HG03457 (cell line): ENCODE measurements at regions not wholly inside any gene's neighbourhood (a gene's known extent, or its start where the extent isn't known, plus 50 kb on each side); places are given as distances from the start of the nearest gene placed in this dataset.

Experiments
- ATAC-seq: cut with Tn5 transposase; IDR thresholded peaks from one replicate; pipeline ENCODE4 v1.9.1; 2021; ENCODE audit warnings: moderate number of reproducible peaks; ENCODE audit not compliant: unreplicated experiment

DNA sequence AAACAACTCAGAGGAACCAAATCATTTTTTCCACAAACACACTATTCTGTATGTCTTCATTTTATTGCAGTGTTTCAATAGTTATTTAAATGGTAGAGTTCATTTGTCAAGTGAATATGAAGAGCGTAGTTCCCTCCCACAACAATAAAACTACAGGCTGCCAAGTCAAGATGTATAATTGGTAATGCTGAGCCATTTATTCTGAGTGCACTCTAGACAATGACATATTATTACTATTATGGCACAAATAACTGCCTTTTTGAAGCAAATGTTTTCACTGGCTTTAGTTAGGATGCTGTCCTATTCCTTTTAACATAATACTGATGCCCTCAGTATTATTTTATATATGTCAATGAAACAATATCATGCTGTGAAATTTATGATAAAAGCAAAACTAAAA lies 102.7 kb upstream of the PCDH15 start:
- no peak for ATAC-seq

DNA sequence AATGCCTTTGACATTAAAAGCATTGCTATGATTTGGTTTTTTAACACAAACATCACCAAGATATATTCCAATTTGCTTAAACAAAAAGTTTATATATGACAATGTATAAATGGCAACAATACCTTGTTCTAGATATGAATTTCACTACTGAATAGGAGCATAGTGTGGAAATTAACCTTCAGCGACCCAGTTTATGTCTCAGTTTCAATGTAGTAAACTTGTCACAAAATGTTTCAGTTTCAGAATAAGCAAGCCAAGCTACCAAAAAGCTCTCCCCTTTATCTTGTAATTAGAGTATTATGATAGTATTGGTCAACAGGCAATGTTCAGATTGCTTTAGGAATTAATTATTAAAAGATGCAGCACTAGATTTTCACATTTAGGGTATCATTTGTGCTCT lies 99.6 kb upstream of the PCDH15 start:
- ATAC-seq = peak; percentile 83

DNA sequence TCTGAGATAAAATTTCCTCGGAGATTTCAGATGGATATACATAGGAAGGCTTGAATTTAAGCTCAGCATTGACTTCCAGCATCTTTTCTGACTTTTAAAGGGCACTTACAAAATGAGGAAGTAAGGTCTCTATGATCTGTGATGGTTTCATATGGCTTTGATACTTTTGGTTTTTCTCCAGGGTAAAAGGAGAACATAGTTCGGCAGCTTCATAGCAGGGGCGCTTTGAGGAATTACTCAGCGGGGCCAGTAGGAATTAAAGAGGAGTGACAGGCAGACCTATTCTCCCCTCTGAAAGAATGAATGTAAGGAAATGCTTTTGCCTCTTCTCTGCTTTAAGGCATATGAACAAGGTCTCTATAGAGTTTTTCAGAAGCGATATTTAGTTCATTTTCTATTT lies 80.0 kb upstream of the PCDH15 start:
- ATAC-seq = no peak

DNA sequence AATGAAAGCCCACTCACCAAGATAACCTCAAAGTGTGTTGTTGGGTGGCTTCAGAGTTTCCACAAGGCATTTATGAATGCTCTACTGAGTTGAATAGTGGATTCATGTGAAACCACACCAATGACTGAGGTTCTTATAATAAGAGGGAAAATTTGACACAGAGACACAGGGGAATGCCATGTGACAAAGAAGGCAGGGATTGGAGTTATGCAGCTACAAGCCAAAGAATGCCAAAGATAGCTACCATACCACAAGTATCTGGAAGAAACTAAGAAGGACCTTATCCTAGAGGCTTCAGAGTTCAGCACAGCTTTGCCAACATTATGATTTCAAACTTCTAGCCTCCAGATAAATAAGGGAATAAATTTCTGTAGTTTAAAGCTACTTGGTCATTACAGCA lies 68.0 kb upstream of the PCDH15 start:
- no peak for ATAC-seq

DNA sequence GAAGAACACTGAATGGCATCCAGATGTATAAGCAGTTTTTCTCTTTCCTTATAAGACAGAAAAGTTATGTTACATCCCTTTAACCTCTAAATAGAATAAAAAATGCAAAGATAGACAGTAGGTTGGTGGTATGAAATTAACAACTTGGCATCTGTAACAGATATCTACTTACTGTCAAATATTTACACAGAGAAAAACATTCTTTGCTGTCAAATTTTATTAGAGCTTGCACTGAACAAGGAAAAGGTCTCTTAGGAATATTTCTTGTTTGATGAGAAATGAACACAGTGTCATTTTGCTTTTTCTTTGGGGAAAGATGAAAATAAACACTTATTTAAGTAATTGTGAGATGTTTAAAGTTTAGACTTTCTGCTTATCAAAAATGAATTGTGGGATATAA lies 65.6 kb upstream of the PCDH15 start:
- ATAC-seq = no peak

DNA sequence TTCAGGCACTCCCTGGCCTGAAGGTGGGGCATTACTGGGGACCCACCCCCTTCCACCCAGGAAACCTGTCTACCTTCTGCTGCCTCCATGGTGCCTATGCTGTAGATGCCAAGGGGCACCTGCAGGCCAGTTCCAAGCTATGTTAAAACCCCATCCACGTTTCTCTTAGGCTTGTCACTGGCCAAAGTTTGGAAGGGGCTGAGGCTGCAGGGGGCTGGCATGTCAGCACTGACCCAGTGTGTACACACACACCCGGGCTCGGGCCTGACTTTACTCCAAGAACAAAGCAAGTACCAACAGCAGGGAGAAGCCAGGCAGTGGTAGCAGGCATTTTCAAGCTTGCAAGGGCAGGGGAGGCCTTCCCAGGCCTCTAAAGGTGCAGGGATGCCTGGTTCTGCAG lies 53.8 kb upstream of the PCDH15 start:
- ATAC-seq = no peak

DNA sequence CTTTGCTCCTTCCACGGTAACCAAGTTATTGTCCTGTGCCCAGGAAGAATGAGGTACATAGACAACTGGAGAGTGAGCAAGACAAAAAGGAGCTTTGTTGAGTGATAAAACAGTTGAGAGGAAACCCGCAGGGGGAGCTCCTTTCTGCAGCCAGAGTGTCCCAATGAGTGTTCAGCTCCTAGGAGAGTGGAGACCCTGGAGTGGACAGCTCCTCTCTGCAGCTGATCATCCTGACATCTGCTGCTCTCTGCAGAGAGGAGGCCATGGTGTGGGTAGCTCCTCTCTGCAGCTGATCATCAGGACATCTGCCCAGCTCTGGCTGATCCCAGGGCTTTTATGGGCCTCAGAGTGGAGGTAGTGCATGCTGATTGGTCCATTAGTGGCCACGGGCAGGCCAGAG lies 53.4 kb upstream of the PCDH15 start:
- ATAC-seq = no peak

DNA sequence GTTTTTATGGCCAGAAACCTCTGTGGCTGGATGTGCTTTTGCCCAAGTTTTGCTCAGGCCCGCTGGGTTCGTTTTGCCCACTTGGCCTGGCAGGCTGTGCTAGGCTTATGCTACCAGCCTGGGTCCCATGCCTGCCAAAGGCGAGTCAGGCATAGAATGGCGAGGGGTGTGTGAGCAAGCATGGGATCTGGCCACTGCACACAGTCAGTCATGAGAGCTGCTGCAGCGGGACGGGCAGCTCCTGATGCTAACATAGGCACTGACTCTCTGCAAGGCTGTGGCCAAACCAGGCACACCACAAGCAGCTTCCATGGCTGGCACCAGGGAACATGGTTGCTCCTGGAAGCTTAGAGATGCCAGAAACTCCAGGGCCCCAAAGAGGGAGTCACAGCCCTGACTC lies 52.9 kb upstream of the PCDH15 start:
- no peak for ATAC-seq
